Body of pancreas (tissue), 4 donors: ENCODE measurements at regions not wholly inside any gene's neighbourhood (a gene's known extent, or its start where the extent isn't known, plus 50 kb on each side); places are given as distances from the start of the nearest gene placed in this dataset.

ENCODE experiments used
- CTCF ChIP-seq, 7 experiments: fragments of 450-650 bp in 4 of 7; fragments of 200-600 bp in 3 of 7; sonication (generic) in 3 of 7; IDR thresholded peaks; one replicate each; pipeline ENCODE4 v1.5.1; 2016 to 2019; ENCODE audit warnings: antibody characterized with exemption in 7 of 7
- POLR2A ChIP-seq, 3 donors: fragments of 450-650 bp; IDR thresholded peaks; one replicate each; pipeline ENCODE4 v1.6.1; 2016; ENCODE audit warnings: antibody characterized with exemption in 3 of 3, mild to moderate bottlenecking in 2 of 3

- TF ChIP-seq CTCF (IDR thresholded peaks at IDR 0.05) = no peak
- TF ChIP-seq POLR2A (IDR thresholded peaks at IDR 0.05) = no peak
Observed at GRCh38 chr22:48520207-48520606, 1307.5 kb downstream of the BRD1 start.
